LNCAP (cell line): ENCODE measurements at regions not wholly inside any gene's neighbourhood (a gene's known extent, or its start where the extent isn't known, plus 50 kb on each side); places are given as distances from the start of the nearest gene placed in this dataset.

Source experiments
- CTCF ChIP-seq: fragments of 450-650 bp; IDR thresholded peaks from 2 replicates; pipeline ENCODE4 v1.5.1; 2017; ENCODE audit warnings: mild to moderate bottlenecking

- TF ChIP-seq CTCF, result no peak
Observed at GRCh38 chr20:39851459-39851858, 837.6 kb downstream of the MAFB start.

GRCh38 chr20:39850821-39851330 is 838.2 kb downstream of the MAFB start:
- TF ChIP-seq CTCF, result no peak

GRCh38 chr20:39850246-39850645 is 838.8 kb downstream of the MAFB start:
- TF ChIP-seq CTCF, result no peak

- no peak for TF ChIP-seq CTCF
Observed at GRCh38 chr20:39849664-39850063, 839.4 kb downstream of the MAFB start.

GRCh38 chr20:39849171-39849570 is 839.9 kb downstream of the MAFB start:
- no peak for TF ChIP-seq CTCF

GRCh38 chr20:39839399-39840119 is 849.5 kb downstream of the MAFB start:
- no peak for TF ChIP-seq CTCF

- no peak for TF ChIP-seq CTCF
Observed at GRCh38 chr20:39837561-39837960, 851.5 kb downstream of the MAFB start.
